ENCODE measurements at regions not wholly inside any gene's neighbourhood (a gene's known extent, or its start where the extent isn't known, plus 50 kb on each side); places are given as distances from the start of the nearest gene placed in this dataset.

DNA sequence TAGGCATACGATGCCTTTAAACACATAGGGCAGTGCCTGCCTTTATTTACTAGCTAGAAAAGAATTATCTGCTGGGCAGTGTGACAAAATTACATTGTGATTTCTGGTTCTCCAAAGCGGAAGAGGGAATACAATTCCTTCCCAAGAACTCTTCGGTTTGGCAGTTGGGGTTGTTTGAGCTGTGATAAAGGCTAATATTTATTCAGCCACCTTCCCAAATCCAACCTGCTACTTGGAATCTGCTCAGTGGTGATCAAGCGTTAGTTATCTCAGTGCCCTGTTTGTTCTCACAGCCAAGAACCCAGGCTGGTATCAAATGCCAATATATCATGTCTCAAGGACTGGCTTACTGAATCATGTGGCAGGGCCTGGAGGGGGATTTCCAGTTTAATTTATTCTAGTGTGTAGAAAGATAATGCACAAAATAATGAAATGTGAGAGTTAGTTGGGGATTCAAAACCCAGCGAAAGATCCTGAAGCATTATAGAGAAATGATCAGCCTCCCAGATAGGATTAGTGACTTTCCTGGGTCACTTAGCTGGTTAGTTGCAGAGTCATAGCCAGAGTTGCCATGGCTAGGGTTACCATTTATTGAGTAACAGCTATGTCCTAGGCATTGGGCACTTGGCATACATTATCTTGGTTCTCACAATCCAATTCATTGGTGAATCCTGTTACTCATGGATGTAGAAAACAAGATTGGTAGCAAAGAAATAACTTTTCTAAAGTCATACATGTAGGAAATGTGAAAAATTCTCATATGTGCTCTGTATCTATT, 457.0 kb upstream of the KLF4 start:
- Histone ChIP-seq H3K4me3 (no peak overlapping the region), H3K27ac (no peak overlapping the region), H3K27me3 (no peaks in the 10 kb centered on the region), H3K36me3 (no peaks in the 10 kb centered on the region), H3K4me1 (no peaks in the 10 kb centered on the region), H3K9me3 (peaks cover 0 to 9% of the 10 kb centered on the region in 2 donors)
- no peak for TF ChIP-seq CTCF (IDR thresholded peaks at IDR 0.05)
- DNase-seq (ENCODE audit: low spot score), result no peak

GRCh38 chr9:107945961-107946360, 456.4 kb upstream of the KLF4 start:
- H3K27ac ChIP-seq, result no peak overlapping the region
- H3K4me3 ChIP-seq, result no peak overlapping the region

GRCh38 chr9:107945493-107945892, 455.9 kb upstream of the KLF4 start:
- TF ChIP-seq CTCF (IDR thresholded peaks at IDR 0.05), result no peak

More at GRCh38 chr9:107945961-107946360, 456.4 kb upstream of the KLF4 start:
- Histone ChIP-seq H3K9me3 (peaks cover 0 to 4% of the 10 kb centered on the region in 2 donors), H3K27me3 (no peaks in the 10 kb centered on the region), H3K4me1 (no peaks in the 10 kb centered on the region), H3K36me3 (no peaks in the 10 kb centered on the region)
- DNase-seq (ENCODE audit: low spot score), result no peak
- no peak for TF ChIP-seq CTCF (IDR thresholded peaks at IDR 0.05)

DNA sequence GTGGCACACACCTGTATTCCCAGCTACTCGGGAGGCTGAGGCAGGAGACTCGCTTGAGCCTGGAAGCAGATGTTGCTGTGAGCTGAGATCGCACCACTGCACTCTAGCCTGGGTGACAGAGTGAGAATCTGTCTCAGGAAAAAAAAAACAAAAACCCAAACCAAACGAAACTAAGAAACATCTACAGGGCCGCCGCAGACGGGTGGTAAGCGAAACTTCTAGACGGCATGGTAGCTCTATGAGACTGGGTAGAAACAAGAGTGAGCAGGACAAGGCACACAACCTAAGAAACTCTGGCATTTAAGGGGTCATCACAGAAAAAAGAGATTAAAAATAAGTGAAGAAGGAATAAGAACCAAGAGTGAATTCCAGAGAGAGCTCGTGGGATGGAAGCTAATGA, 454.8 kb upstream of the KLF4 start:
- DNase-seq (ENCODE audit: low spot score), result no peak
- no peak for TF ChIP-seq CTCF (IDR thresholded peaks at IDR 0.05)
- Histone ChIP-seq H3K4me1 (no peaks in the 10 kb centered on the region), H3K27me3 (no peaks in the 10 kb centered on the region), H3K9me3 (no peaks in the 10 kb centered on the region), H3K27ac (no peak overlapping the region), H3K4me3 (no peak overlapping the region), H3K36me3 (no peaks in the 10 kb centered on the region)

More at GRCh38 chr9:107945493-107945892, 455.9 kb upstream of the KLF4 start:
- Histone ChIP-seq H3K36me3 (no peaks in the 10 kb centered on the region), H3K27ac (no peak overlapping the region), H3K27me3 (no peaks in the 10 kb centered on the region), H3K9me3 (peaks cover 0 to 1% of the 10 kb centered on the region in 2 donors), H3K4me3 (no peak overlapping the region), H3K4me1 (no peaks in the 10 kb centered on the region)
- DNase-seq (ENCODE audit: low spot score), result no peak

GRCh38 chr9:107943901-107944300, 454.3 kb upstream of the KLF4 start:
- H3K27me3 ChIP-seq, result no peaks in the 10 kb centered on the region
- no peaks in the 10 kb centered on the region for H3K9me3 ChIP-seq
- no peak overlapping the region for H3K4me3 ChIP-seq
- DNase-seq (ENCODE audit: low spot score), result no peak
- TF ChIP-seq CTCF (IDR thresholded peaks at IDR 0.05), result no peak
- no peaks in the 10 kb centered on the region for H3K36me3 ChIP-seq
- H3K27ac ChIP-seq, result no peak overlapping the region
- H3K4me1 ChIP-seq, result no peaks in the 10 kb centered on the region

GRCh38 chr9:107942856-107943255, 453.3 kb upstream of the KLF4 start:
- no peaks in the 10 kb centered on the region for H3K27me3 ChIP-seq
- H3K36me3 ChIP-seq, result no peaks in the 10 kb centered on the region
- no peak overlapping the region for H3K4me3 ChIP-seq
- no peak for TF ChIP-seq CTCF (IDR thresholded peaks at IDR 0.05)
- no peaks in the 10 kb centered on the region for H3K4me1 ChIP-seq
- no peak for DNase-seq (ENCODE audit: low spot score)
- H3K9me3 ChIP-seq, result no peaks in the 10 kb centered on the region
- H3K27ac ChIP-seq, result no peak overlapping the region
